HCT116 (cell line): ENCODE measurements at regions not wholly inside any gene's neighbourhood (a gene's known extent, or its start where the extent isn't known, plus 50 kb on each side); places are given as distances from the start of the nearest gene placed in this dataset.

Source experiments
- ATAC-seq: fragments of 200-7000 bp; cut with Tn5 transposase; 2 replicates; pipeline ENCODE4 v1.9.1; 2020; ENCODE audit warnings: mild to moderate bottlenecking, moderate library complexity
- BruUV-seq: library from RNA; stranded (reverse); fragments of 400-500 nt; replicated peaks from 2 replicates; lab custom pipeline; 2021; lab: Mats Ljungman, UMichigan
- CTCF ChIA-PET: fragments of 300-600 bp; sonication (Branson Sonifier 250); formaldehyde crosslinking; loops from one replicate; lab custom pipeline; 2021; ENCODE audit warnings: antibody characterized with exemption; lab: Charles Lee
- POLR2A ChIA-PET: fragments of 300-600, 350-600 bp; sonication (Branson Sonifier 250); formaldehyde crosslinking; loops from one replicate; lab custom pipeline; 2021; ENCODE audit warnings: antibody characterized with exemption; lab: Charles Lee
- RAD21 ChIA-PET, 2 experiments: fragments of 300-600 bp; sonication (Branson Sonifier 250); formaldehyde crosslinking; loops; one replicate each; lab custom pipeline; 2023; ENCODE audit warnings: low total read pairs in 2 of 2; ENCODE audit not compliant: uncharacterized antibody in 2 of 2, unreplicated experiment in 2 of 2, low non-redundant PET in 1 of 2; lab: Charles Lee
- DNase-seq: peaks from one replicate; pipeline ENCODE4 v3.0.0-alpha.2; 2010; ENCODE audit warnings: low read depth, low spot score
- H2AFZ ChIP-seq: fragments of 200-600 bp; shearing (Covaris generic), sonication (generic); 2 replicates; pipeline ENCODE4 v1.6.1; 2017; ENCODE audit warnings: low read depth, mixed run types, mixed read lengths, antibody characterized with exemption, low read length; ENCODE audit not compliant: poor library complexity, severe bottlenecking
- H3K27ac ChIP-seq: 2 replicates; pipeline ENCODE4 v1.5.1; 2012; ENCODE audit warnings: low read depth, low read length
- H3K27me3 ChIP-seq: fragments of 200-600 bp; sonication (generic); 2 replicates; pipeline ENCODE4 v1.6.1; 2016; ENCODE audit warnings: mixed run types, low read length, mixed read lengths; ENCODE audit not compliant: insufficient read depth
- H3K36me3 ChIP-seq, 2 experiments: fragments of 200-500 bp in 1 of 2; fragments of 200-600 bp in 1 of 2; sonication (Bioruptor generic) in 1 of 2; sonication (generic) in 1 of 2; 2 replicates each; pipeline versions ENCODE4 v1.5.1 to v1.6.1; 2014 to 2016; ENCODE audit warnings: low read length in 2 of 2, inconsistent platforms in 1 of 2, mixed read lengths in 1 of 2, mixed run types in 1 of 2; ENCODE audit not compliant: insufficient read depth in 2 of 2, control insufficient read depth in 1 of 2
- H3K4me1 ChIP-seq, 2 experiments: fragments of 200-600 bp in 1 of 2; sonication (generic) in 1 of 2; 2 replicates each; pipeline versions ENCODE4 v1.5.1 to v1.6.1; 2012 to 2017; ENCODE audit warnings: low read length in 2 of 2, inconsistent platforms in 1 of 2, mild to moderate bottlenecking in 1 of 2, mixed read lengths in 1 of 2, mixed run types in 1 of 2, moderate library complexity in 1 of 2; ENCODE audit not compliant: insufficient read depth in 2 of 2, control insufficient read depth in 1 of 2
- H3K4me2 ChIP-seq: fragments of 200-600 bp; sonication (generic); 2 replicates; pipeline ENCODE4 v1.6.1; 2017; ENCODE audit warnings: mixed run types, low read length, mixed read lengths
- H3K4me3 ChIP-seq, 2 experiments: fragments of 200-600 bp in 1 of 2; sonication (generic) in 1 of 2; replicated peaks in 1 of 2; 2 replicates each; pipeline ENCODE4 v1.5.1; 2011 to 2016; ENCODE audit warnings: low read length in 2 of 2, control low read depth in 1 of 2, low read depth in 1 of 2, mild to moderate bottlenecking in 1 of 2, mixed read lengths in 1 of 2, mixed run types in 1 of 2
- H3K79me2 ChIP-seq: fragments of 200-600 bp; sonication (generic); 2 replicates; pipeline ENCODE4 v1.6.1; 2017; ENCODE audit warnings: mild to moderate bottlenecking, mixed run types, low read length, moderate library complexity, mixed read lengths; ENCODE audit not compliant: insufficient read depth
- H3K9ac ChIP-seq: fragments of 200-600 bp; sonication (generic); 2 replicates; pipeline ENCODE4 v1.6.1; 2016; ENCODE audit warnings: low read length, mixed read lengths
- H3K9me2 ChIP-seq: fragments of 200-600 bp; sonication (generic), shearing (Covaris generic); 2 replicates; pipeline ENCODE4 v1.6.1; 2017; ENCODE audit warnings: mixed run types, mild to moderate bottlenecking, moderate library complexity; ENCODE audit not compliant: insufficient read depth
- H3K9me3 ChIP-seq, 2 experiments: fragments of 200-500 bp in 1 of 2; fragments of 200-600 bp in 1 of 2; sonication (Bioruptor generic) in 1 of 2; sonication (generic) in 1 of 2; 2 replicates each; pipeline ENCODE4 v1.6.1; 2014 to 2017; ENCODE audit warnings: low read length in 2 of 2, mixed read lengths in 2 of 2, inconsistent platforms in 1 of 2, low read depth in 1 of 2, mild to moderate bottlenecking in 1 of 2, mixed run types in 1 of 2, moderate library complexity in 1 of 2; ENCODE audit not compliant: control insufficient read depth in 1 of 2, insufficient read depth in 1 of 2
- H4K20me1 ChIP-seq: fragments of 200-600 bp; sonication (generic), shearing (Covaris generic); 2 replicates; pipeline ENCODE4 v1.6.1; 2017; ENCODE audit warnings: mixed run types, mild to moderate bottlenecking, moderate library complexity; ENCODE audit not compliant: insufficient read depth
- ATF3 ChIP-seq: IDR thresholded peaks from 2 replicates; pipeline ENCODE4 v1.6.1; 2012
- CBX3 ChIP-seq: IDR thresholded peaks from 2 replicates; pipeline ENCODE4 v1.6.1; 2012; ENCODE audit warnings: low read depth
- CTCF ChIP-seq, 3 experiments: fragments of 200-600 bp in 1 of 3; sonication (generic) in 1 of 3; IDR thresholded peaks in 2 of 3; conservative IDR thresholded peaks in 1 of 3; 2 replicates each; pipeline ENCODE4 v1.5.1; 2012 to 2017; ENCODE audit warnings: low read depth in 2 of 3, low read length in 2 of 3, antibody characterized with exemption in 1 of 3, borderline replicate concordance in 1 of 3, control low read depth in 1 of 3, mild to moderate bottlenecking in 1 of 3, mixed read lengths in 1 of 3, mixed run types in 1 of 3, moderate library complexity in 1 of 3; ENCODE audit not compliant: insufficient read depth in 1 of 3
- EGR1 ChIP-seq: IDR thresholded peaks from 2 replicates; pipeline ENCODE4 v1.6.1; 2012; ENCODE audit warnings: low read depth
- ELF1 ChIP-seq: IDR thresholded peaks from 2 replicates; pipeline ENCODE4 v1.6.1; 2012; ENCODE audit warnings: low read depth, borderline replicate concordance
- JUND ChIP-seq: IDR thresholded peaks from 2 replicates; pipeline ENCODE4 v1.6.1; 2012
- MAX ChIP-seq: IDR thresholded peaks from 2 replicates; pipeline ENCODE4 v1.6.1; 2012
- RAD21 ChIP-seq: IDR thresholded peaks from 2 replicates; pipeline ENCODE4 v1.6.1; 2012; ENCODE audit warnings: low read depth, mild to moderate bottlenecking
- REST ChIP-seq: IDR thresholded peaks from 2 replicates; pipeline ENCODE4 v1.6.1; 2012; ENCODE audit warnings: low read depth
- SIN3A ChIP-seq: IDR thresholded peaks from 2 replicates; pipeline ENCODE4 v1.6.1; 2012; ENCODE audit warnings: low read depth
- SRF ChIP-seq: IDR thresholded peaks from 2 replicates; pipeline ENCODE4 v1.6.1; 2012; ENCODE audit warnings: low read depth
- ZBTB33 ChIP-seq: IDR thresholded peaks from 2 replicates; pipeline ENCODE4 v1.6.1; 2011; ENCODE audit warnings: mild to moderate bottlenecking, low read length, moderate library complexity; ENCODE audit not compliant: insufficient replicate concordance; ENCODE audit errors: extremely low read depth
- ZNF274 ChIP-seq: fragments of 200-500 bp; sonication (Bioruptor generic); IDR thresholded peaks from 2 replicates; pipeline ENCODE4 v1.6.1; 2014; ENCODE audit warnings: mild to moderate bottlenecking, low read depth, low read length, inconsistent platforms
- intact Hi-C: fragments of 100-400 bp; cut with micrococcal nuclease; formaldehyde crosslinking; loops from 2 replicates; pipeline ENCODE4 v1.10.0; 2022

GRCh38 chr13:59471106-59471505, 692.6 kb downstream of the DIAPH3 start:
- H3K27ac ChIP-seq: no peak overlapping the region
- H3K9me2 ChIP-seq: no peaks in the 10 kb centered on the region
- intact Hi-C loops: loop anchor here (10.0 kb wide), 1 partner anchor 304 kb away; no protein-coding TSS in a partner anchor
- no peak for TF ChIP-seq ZBTB33
- TF ChIP-seq MAX: no peak
- TF ChIP-seq CBX3: no peak
- no peak for TF ChIP-seq REST
- TF ChIP-seq SIN3A: no peak
- no peak for TF ChIP-seq CTCF (IDR thresholded peaks at IDR 0.05 in 2 of 3, conservative IDR thresholded peaks at IDR 0.05 in 1 of 3; ENCODE audit: borderline replicate concordance in 1 of 3, insufficient read depth in 1 of 3, low read depth in 2 of 3, low read length in 2 of 3)
- TF ChIP-seq SRF: no peak
- TF ChIP-seq JUND: no peak
- TF ChIP-seq ELF1: no peak
- TF ChIP-seq ZNF274: no peak
- no peak for TF ChIP-seq RAD21
- no peak for TF ChIP-seq ATF3
- no peak for TF ChIP-seq EGR1
- BruUV-seq: no TSS peak
- DNase-seq: no peak
- no peaks in the 10 kb centered on the region for H3K36me3 ChIP-seq
- no peak overlapping the region for H2AFZ ChIP-seq
- no peak overlapping the region for H3K4me2 ChIP-seq
- H3K4me3 ChIP-seq: no peak overlapping the region
- H3K4me1 ChIP-seq: no peaks in the 10 kb centered on the region
- H3K79me2 ChIP-seq: no peaks in the 10 kb centered on the region
- no peak for ATAC-seq
- H3K27me3 ChIP-seq: no peaks in the 10 kb centered on the region
- ChIA-PET CTCF (no interaction called here), POLR2A (no interaction called here), RAD21 (no interaction called here)
- no peaks in the 10 kb centered on the region for H4K20me1 ChIP-seq
- no peaks in the 10 kb centered on the region for H3K9me3 ChIP-seq
- no peak overlapping the region for H3K9ac ChIP-seq
